ENCODE measurements at regions not wholly inside any gene's neighbourhood (a gene's known extent, or its start where the extent isn't known, plus 50 kb on each side); places are given as distances from the start of the nearest gene placed in this dataset.
A peak's percentile ranks its signal among the peaks of the same experiment; 100 is the strongest.
"Not testable (repeated sequence)": the region's sequence is repeated elsewhere in the genome, so short reads cannot be mapped to it uniquely, and the experiment has no call there.

GRCh38 chr10:29710128-29710527 is 75.4 kb upstream of the SVIL start:
- no peaks in the 10 kb centered on the region for H3K9me3 Mint-ChIP-seq
- H3K4me1 Mint-ChIP-seq, result peaks cover 11% of the 10 kb centered on the region
- no peak overlapping the region for H3K27ac Mint-ChIP-seq
- H3K4me3 Mint-ChIP-seq, result no peak overlapping the region
- no peaks in the 10 kb centered on the region for H3K27me3 Mint-ChIP-seq
- no peaks in the 10 kb centered on the region for H3K36me3 Mint-ChIP-seq (ENCODE audit: low read depth)
- no peak for ATAC-seq (replicated peaks)

DNA sequence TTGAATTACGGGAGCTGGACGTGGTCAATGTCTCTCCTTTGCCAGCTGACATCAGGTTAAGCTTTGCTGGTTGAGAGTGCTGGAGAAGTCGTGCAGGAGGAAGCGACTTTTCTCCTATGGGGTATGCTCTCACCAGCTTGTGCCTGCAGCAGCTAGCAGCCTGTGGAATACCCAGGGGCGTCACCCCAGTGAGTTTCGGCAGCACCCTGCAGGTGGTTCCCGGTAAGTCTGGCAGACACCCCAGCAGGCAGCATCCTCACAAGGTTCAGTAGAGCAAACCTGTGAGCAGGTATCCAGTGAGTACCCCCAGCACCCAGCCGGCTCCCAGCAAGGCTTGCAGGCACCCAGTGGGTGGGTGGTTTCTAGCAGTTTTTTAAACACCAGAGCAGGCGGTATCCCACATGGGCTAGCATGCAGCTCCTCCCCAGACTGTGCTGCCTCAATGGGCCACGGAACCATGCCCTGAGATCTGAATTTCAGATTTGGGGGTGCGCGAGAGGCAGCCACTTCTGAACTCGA is 74.8 kb upstream of the SVIL start:
- Mint-ChIP-seq H3K4me1 (peaks cover 9% of the 10 kb centered on the region), H3K36me3 (ENCODE audit: low read depth) (no peaks in the 10 kb centered on the region), H3K9me3 (no peaks in the 10 kb centered on the region), H3K27ac (no peak overlapping the region), H3K27me3 (no peaks in the 10 kb centered on the region), H3K4me3 (no peak overlapping the region)
- no peak for ATAC-seq (replicated peaks)

GRCh38 chr10:29703271-29703670 is 68.5 kb upstream of the SVIL start:
- H3K9me3 Mint-ChIP-seq, result no peaks in the 10 kb centered on the region
- H3K4me1 Mint-ChIP-seq, result peaks cover 13% of the 10 kb centered on the region
- no peaks in the 10 kb centered on the region for H3K27me3 Mint-ChIP-seq
- H3K27ac Mint-ChIP-seq, result peak overlapping the region; percentile 83
- ATAC-seq (replicated peaks), result no peak
- peak overlapping the region; percentile 69 for H3K4me3 Mint-ChIP-seq
- no peaks in the 10 kb centered on the region for H3K36me3 Mint-ChIP-seq (ENCODE audit: low read depth)

DNA sequence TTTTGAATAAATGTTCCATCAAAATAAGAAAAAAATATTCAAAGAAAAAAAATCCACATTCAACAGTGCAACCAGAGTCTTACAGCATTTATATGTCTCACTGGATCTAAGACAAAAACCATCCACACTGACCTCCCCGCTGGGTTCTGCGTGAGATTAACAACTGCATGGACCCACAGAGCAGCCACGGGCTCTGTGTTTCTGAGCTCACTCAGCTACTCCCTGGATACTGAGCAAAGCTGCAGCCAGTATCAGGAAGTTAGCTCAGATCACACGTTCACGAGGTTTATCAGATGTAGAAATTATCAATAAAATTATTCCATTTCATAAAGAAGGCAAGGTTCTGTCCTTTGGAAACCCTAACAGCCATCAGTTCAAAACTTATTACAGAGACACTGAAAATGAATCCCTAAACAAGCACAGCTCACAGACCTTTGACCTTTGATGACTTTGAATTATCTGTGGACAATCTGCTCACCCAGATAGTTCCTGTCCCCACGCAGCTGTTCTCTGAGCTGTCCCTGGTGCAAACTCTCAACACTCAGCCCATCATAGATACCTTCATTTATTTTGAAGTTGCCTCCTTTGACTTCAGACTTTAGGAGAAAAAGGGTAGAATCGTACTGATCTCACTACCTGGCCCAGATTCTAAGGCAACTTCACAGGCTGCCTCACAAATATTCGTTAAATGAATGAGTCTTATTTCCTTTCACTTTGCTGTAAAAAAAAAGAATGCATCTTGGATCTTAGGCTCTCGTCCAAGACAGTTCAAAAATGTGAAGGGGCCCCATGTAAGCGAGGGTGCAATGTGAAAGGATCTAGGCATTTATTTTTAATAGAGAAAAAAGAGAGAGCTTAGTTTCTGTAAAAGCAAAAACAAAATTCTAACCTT is 67.7 kb upstream of the SVIL start:
- ATAC-seq (replicated peaks), result peak; percentile 70
- Mint-ChIP-seq H3K4me1 (peaks cover 13% of the 10 kb centered on the region), H3K27me3 (no peaks in the 10 kb centered on the region), H3K36me3 (ENCODE audit: low read depth) (no peaks in the 10 kb centered on the region), H3K27ac (peak overlapping the region; percentile 83), H3K4me3 (peak overlapping the region; percentile 69), H3K9me3 (no peaks in the 10 kb centered on the region)

DNA sequence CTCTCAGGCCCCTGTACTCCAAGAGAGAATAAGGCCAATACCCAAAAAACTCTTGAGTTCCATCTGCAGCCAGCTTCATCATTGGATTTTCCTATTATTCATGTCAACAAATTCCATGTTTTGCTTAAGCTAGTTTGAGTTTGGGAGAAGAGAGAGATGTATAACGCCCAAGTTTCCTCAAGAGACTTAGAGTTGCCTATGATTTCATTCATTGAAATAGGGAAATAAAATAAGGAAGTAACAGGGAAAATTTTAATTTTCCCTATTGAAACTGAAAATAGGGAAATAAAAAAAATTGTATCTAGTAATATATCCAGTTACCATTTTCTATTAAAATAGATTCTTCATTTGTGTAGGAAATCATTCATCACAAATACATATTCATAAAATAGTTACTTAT is 66.5 kb upstream of the SVIL start:
- H3K4me1 Mint-ChIP-seq, result peaks cover 13% of the 10 kb centered on the region
- no peaks in the 10 kb centered on the region for H3K27me3 Mint-ChIP-seq
- no peak for ATAC-seq (replicated peaks)
- H3K36me3 Mint-ChIP-seq (ENCODE audit: low read depth), result no peaks in the 10 kb centered on the region
- H3K27ac Mint-ChIP-seq, result no peak overlapping the region
- no peaks in the 10 kb centered on the region for H3K9me3 Mint-ChIP-seq
- no peak overlapping the region for H3K4me3 Mint-ChIP-seq

GRCh38 chr10:29699621-29700020 is 64.8 kb upstream of the SVIL start:
- no peak overlapping the region for H3K4me3 Mint-ChIP-seq
- H3K27ac Mint-ChIP-seq, result no peak overlapping the region
- no peaks in the 10 kb centered on the region for H3K27me3 Mint-ChIP-seq
- H3K4me1 Mint-ChIP-seq, result peaks cover 13% of the 10 kb centered on the region
- no peaks in the 10 kb centered on the region for H3K9me3 Mint-ChIP-seq
- H3K36me3 Mint-ChIP-seq (ENCODE audit: low read depth), result no peaks in the 10 kb centered on the region
- no peak for ATAC-seq (replicated peaks)

GRCh38 chr10:29698773-29699490 is 64.2 kb upstream of the SVIL start:
- no peak for ATAC-seq (replicated peaks)
- peaks cover 13% of the 10 kb centered on the region for H3K4me1 Mint-ChIP-seq
- no peaks in the 10 kb centered on the region for H3K36me3 Mint-ChIP-seq (ENCODE audit: low read depth)

GRCh38 chr10:29696581-29696980 is 61.8 kb upstream of the SVIL start:
- H3K9me3 Mint-ChIP-seq; H3K27me3 Mint-ChIP-seq; H3K27ac Mint-ChIP-seq; H3K4me3 Mint-ChIP-seq; H3K36me3 Mint-ChIP-seq (ENCODE audit: low read depth); ATAC-seq (replicated peaks); H3K4me1 Mint-ChIP-seq: not testable (repeated sequence)

More at GRCh38 chr10:29698773-29699490, 64.2 kb upstream of the SVIL start:
- H3K27ac Mint-ChIP-seq, result no peak overlapping the region
- no peak overlapping the region for H3K4me3 Mint-ChIP-seq
- H3K27me3 Mint-ChIP-seq, result no peaks in the 10 kb centered on the region
- no peaks in the 10 kb centered on the region for H3K9me3 Mint-ChIP-seq

GRCh38 chr10:29694121-29694520 is 59.4 kb upstream of the SVIL start:
- H3K36me3 Mint-ChIP-seq (ENCODE audit: low read depth), result no peaks in the 10 kb centered on the region
- no peaks in the 10 kb centered on the region for H3K9me3 Mint-ChIP-seq

GRCh38 chr10:29692121-29692539 is 57.4 kb upstream of the SVIL start:
- ATAC-seq (replicated peaks), result no peak
- H3K4me3 Mint-ChIP-seq, result no peak overlapping the region
- peaks cover 6% of the 10 kb centered on the region for H3K4me1 Mint-ChIP-seq
- H3K27me3 Mint-ChIP-seq, result no peaks in the 10 kb centered on the region
- no peaks in the 10 kb centered on the region for H3K36me3 Mint-ChIP-seq (ENCODE audit: low read depth)
- H3K9me3 Mint-ChIP-seq, result no peaks in the 10 kb centered on the region
- H3K27ac Mint-ChIP-seq, result no peak overlapping the region

More at GRCh38 chr10:29694121-29694520, 59.4 kb upstream of the SVIL start:
- H3K4me3 Mint-ChIP-seq, result no peak overlapping the region
- no peaks in the 10 kb centered on the region for H3K27me3 Mint-ChIP-seq
- ATAC-seq (replicated peaks), result no peak
- H3K4me1 Mint-ChIP-seq, result no peaks in the 10 kb centered on the region
- H3K27ac Mint-ChIP-seq, result no peak overlapping the region

GRCh38 chr10:29691564-29692072 is 56.8 kb upstream of the SVIL start:
- Mint-ChIP-seq H3K9me3 (no peaks in the 10 kb centered on the region), H3K36me3 (ENCODE audit: low read depth) (no peaks in the 10 kb centered on the region), H3K27me3 (no peaks in the 10 kb centered on the region), H3K4me3 (no peak overlapping the region), H3K4me1 (peaks cover 9% of the 10 kb centered on the region), H3K27ac (no peak overlapping the region)
- no peak for ATAC-seq (replicated peaks)

- Mint-ChIP-seq H3K9me3 (no peaks in the 10 kb centered on the region), H3K36me3 (ENCODE audit: low read depth) (peaks cover 20% of the 10 kb centered on the region), H3K4me3 (peak overlapping the region; percentile 41), H3K27me3 (no peaks in the 10 kb centered on the region), H3K4me1 (peaks cover 9% of the 10 kb centered on the region), H3K27ac (no peak overlapping the region)
- ATAC-seq (replicated peaks), result peak; percentile 99
Observed at GRCh38 chr10:29689001-29689400, 54.2 kb upstream of the SVIL start.

DNA sequence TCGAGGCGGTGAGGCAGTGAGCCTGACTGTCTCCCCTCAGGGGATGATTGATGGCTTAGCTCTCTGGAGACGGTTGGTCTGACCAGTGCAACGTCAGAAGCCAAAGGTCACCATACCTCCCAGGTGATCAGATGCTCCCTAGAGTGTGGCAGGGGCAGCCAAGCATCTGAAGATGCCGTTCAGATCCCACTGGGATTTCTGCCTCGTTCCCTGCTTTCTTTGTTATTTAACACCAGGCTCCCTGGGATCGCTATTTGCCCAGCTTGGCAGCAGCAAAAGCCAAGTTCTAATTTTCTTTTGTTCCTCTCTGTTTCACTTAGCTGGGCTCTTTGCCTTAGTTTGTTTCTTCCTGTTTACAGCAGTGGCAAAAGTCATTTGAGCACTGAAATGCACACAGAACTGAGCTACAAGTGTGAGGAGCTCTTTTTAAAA is 53.5 kb upstream of the SVIL start:
- Mint-ChIP-seq H3K4me1 (peaks cover 9% of the 10 kb centered on the region), H3K27me3 (no peaks in the 10 kb centered on the region), H3K27ac (no peak overlapping the region), H3K36me3 (ENCODE audit: low read depth) (peaks cover 21% of the 10 kb centered on the region), H3K9me3 (no peaks in the 10 kb centered on the region), H3K4me3 (no peak overlapping the region)
- no peak for ATAC-seq (replicated peaks)

DNA sequence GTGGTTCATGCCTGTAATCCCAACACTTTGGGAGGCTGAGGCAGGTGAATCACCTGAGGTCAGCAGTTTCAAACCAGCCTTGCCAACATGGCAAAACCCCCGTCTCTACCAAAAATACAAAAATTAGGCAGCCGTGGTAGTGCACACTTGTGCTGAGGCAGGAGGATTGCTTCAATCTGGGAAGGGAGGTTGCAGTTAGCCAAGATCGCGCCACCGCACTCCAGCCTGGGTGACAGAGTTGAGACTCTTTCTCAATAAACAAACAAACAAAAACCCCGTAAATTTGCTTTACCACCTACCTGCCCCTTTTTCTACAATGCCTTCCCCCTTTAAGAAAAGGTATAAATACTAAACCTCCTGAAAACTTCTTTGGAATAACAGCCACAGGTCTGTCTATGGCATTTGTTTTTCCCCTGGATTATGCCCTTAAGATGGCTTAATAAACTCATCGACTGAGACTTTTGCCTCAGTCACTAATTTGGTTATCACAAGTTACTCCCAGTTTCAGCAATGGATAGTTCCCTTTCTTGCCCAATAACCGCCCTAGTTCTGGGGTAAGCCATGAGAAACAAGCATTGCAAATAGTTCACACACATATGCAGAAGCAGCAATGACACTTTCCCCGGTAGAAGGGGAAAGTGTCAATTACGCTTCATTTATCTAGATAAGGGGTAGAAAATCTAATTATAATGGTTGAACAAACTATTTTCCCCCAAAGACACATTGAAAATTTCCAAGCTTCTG is 52.8 kb upstream of the SVIL start:
- peaks cover 21% of the 10 kb centered on the region for H3K36me3 Mint-ChIP-seq (ENCODE audit: low read depth)
- H3K4me1 Mint-ChIP-seq, result peaks cover 14% of the 10 kb centered on the region
- no peaks in the 10 kb centered on the region for H3K9me3 Mint-ChIP-seq
- H3K27ac Mint-ChIP-seq, result no peak overlapping the region
- H3K27me3 Mint-ChIP-seq, result no peaks in the 10 kb centered on the region
- H3K4me3 Mint-ChIP-seq, result no peak overlapping the region
- ATAC-seq (replicated peaks), result no peak
